ENCODE measurements at regions not wholly inside any gene's neighbourhood (a gene's known extent, or its start where the extent isn't known, plus 50 kb on each side); places are given as distances from the start of the nearest gene placed in this dataset.
A peak's percentile ranks its signal among the peaks of the same experiment; 100 is the strongest.

- DNase-seq, result no peak
Observed at GRCh38 chr9:129322641-129323375, 144.7 kb upstream of the IER5L start.

- no peak for DNase-seq
Observed at GRCh38 chr9:129322022-129322621, 144.1 kb upstream of the IER5L start.

GRCh38 chr9:129321286-129322021, 143.4 kb upstream of the IER5L start:
- no peak for DNase-seq

- DNase-seq, result peak; percentile 46 to 94
Observed at GRCh38 chr9:129320575-129321285, 142.7 kb upstream of the IER5L start.

- no peak for DNase-seq
Observed at GRCh38 chr9:129319938-129320481, 141.9 kb upstream of the IER5L start.

- DNase-seq, result no peak
Observed at GRCh38 chr9:129319076-129319937, 141.2 kb upstream of the IER5L start.

- DNase-seq, result no peak
Observed at GRCh38 chr9:129318121-129319075, 140.3 kb upstream of the IER5L start.

GRCh38 chr9:129317179-129318011, 139.3 kb upstream of the IER5L start:
- no peak for DNase-seq

GRCh38 chr9:129316281-129317030, 138.4 kb upstream of the IER5L start:
- DNase-seq, result no peak

- no peak for DNase-seq
Observed at GRCh38 chr9:129313331-129313955, 135.4 kb upstream of the IER5L start.

GRCh38 chr9:129312251-129313122, 134.4 kb upstream of the IER5L start:
- DNase-seq, result no peak

GRCh38 chr9:129311643-129312042, 133.6 kb upstream of the IER5L start:
- no peak for DNase-seq

- DNase-seq, result no peak
Observed at GRCh38 chr9:129310666-129311350, 132.7 kb upstream of the IER5L start.

GRCh38 chr9:129309906-129310305, 131.8 kb upstream of the IER5L start:
- DNase-seq, result no peak

GRCh38 chr9:129309041-129309430, 131.0 kb upstream of the IER5L start:
- no peak for DNase-seq

- DNase-seq, result no peak
Observed at GRCh38 chr9:129307227-129307970, 129.3 kb upstream of the IER5L start.
